Peyer's patch (tissue), 4 donors: ENCODE measurements at regions not wholly inside any gene's neighbourhood (a gene's known extent, or its start where the extent isn't known, plus 50 kb on each side); places are given as distances from the start of the nearest gene placed in this dataset.

Source experiments
- DNase-seq, 3 donors: peaks; one replicate each; pipeline ENCODE4 v3.0.0-alpha.2; 2017 to 2019
- H3K27ac ChIP-seq, 4 donors: fragments of 200-600 bp; sonication (generic); one replicate each; pipeline ENCODE4 v1.5.1; 2016 to 2019
- H3K27me3 ChIP-seq, 2 donors: fragments of 200-600 bp; sonication (generic); one replicate each; pipeline ENCODE4 v1.5.1; 2019
- H3K36me3 ChIP-seq, 3 donors: fragments of 200-600 bp; sonication (generic); one replicate each; pipeline ENCODE4 v1.5.1; 2016 to 2019
- H3K4me1 ChIP-seq, 4 donors: fragments of 200-600 bp; sonication (generic); one replicate each; pipeline ENCODE4 v1.5.1; 2016 to 2019
- H3K4me3 ChIP-seq, 4 donors: fragments of 200-600 bp; sonication (generic); 1 replicate in 3 of 4; 2 replicates in 1 of 4; pipeline ENCODE4 v1.5.1; 2016 to 2019; ENCODE audit warnings: mild to moderate bottlenecking in 1 of 4
- H3K9me3 ChIP-seq, 4 donors: fragments of 200-600 bp; sonication (generic); one replicate each; pipeline ENCODE4 v1.5.1; 2016 to 2019; ENCODE audit warnings: mild to moderate bottlenecking in 1 of 4
- CTCF ChIP-seq, 6 experiments: fragments of 450-650 bp in 4 of 6; fragments of 200-600 bp in 2 of 6; sonication (generic) in 1 of 6; IDR thresholded peaks; one replicate each; pipeline ENCODE4 v1.5.1; 2017 to 2019; ENCODE audit warnings: antibody characterized with exemption in 6 of 6, mild to moderate bottlenecking in 3 of 6, moderate library complexity in 1 of 6
- POLR2A ChIP-seq, 2 donors: fragments of 450-650 bp; IDR thresholded peaks; one replicate each; pipeline ENCODE4 v1.5.1; 2017; ENCODE audit warnings: antibody characterized with exemption in 2 of 2, mild to moderate bottlenecking in 2 of 2, moderate library complexity in 2 of 2

GRCh38 chr6:164022632-164023031 lies 608.1 kb downstream of the QKI start:
- TF ChIP-seq CTCF (IDR thresholded peaks at IDR 0.05): no peak
- no peak for TF ChIP-seq POLR2A (IDR thresholded peaks at IDR 0.05)
- Histone ChIP-seq H3K4me1 (no peaks in the 10 kb centered on the region), H3K27ac (no peak overlapping the region), H3K4me3 (no peak overlapping the region), H3K9me3 (no peaks in the 10 kb centered on the region), H3K36me3 (no peaks in the 10 kb centered on the region), H3K27me3 (no peaks in the 10 kb centered on the region)
- no peak for DNase-seq

GRCh38 chr6:164021589-164022250 lies 607.2 kb downstream of the QKI start:
- no peaks in the 10 kb centered on the region for H3K36me3 ChIP-seq
- H3K4me3 ChIP-seq: no peak overlapping the region
- H3K4me1 ChIP-seq: no peaks in the 10 kb centered on the region
- DNase-seq: no peak
- H3K27me3 ChIP-seq: no peaks in the 10 kb centered on the region
- TF ChIP-seq CTCF (IDR thresholded peaks at IDR 0.05) (no peak), POLR2A (IDR thresholded peaks at IDR 0.05) (no peak)
- no peak overlapping the region for H3K27ac ChIP-seq
- no peaks in the 10 kb centered on the region for H3K9me3 ChIP-seq

- TF ChIP-seq CTCF (IDR thresholded peaks at IDR 0.05) (no peak), POLR2A (IDR thresholded peaks at IDR 0.05) (no peak)
- H3K4me3 ChIP-seq: no peak overlapping the region
- no peaks in the 10 kb centered on the region for H3K27me3 ChIP-seq
- H3K9me3 ChIP-seq: no peaks in the 10 kb centered on the region
- no peaks in the 10 kb centered on the region for H3K4me1 ChIP-seq
- no peak overlapping the region for H3K27ac ChIP-seq
- no peaks in the 10 kb centered on the region for H3K36me3 ChIP-seq
- DNase-seq: no peak
Observed at GRCh38 chr6:164020142-164020541, 605.6 kb downstream of the QKI start.

- TF ChIP-seq POLR2A (IDR thresholded peaks at IDR 0.05) (no peak), CTCF (IDR thresholded peaks at IDR 0.05) (no peak)
- no peak overlapping the region for H3K4me3 ChIP-seq
- H3K9me3 ChIP-seq: no peaks in the 10 kb centered on the region
- H3K27me3 ChIP-seq: no peaks in the 10 kb centered on the region
- no peaks in the 10 kb centered on the region for H3K4me1 ChIP-seq
- DNase-seq: no peak
- H3K36me3 ChIP-seq: no peaks in the 10 kb centered on the region
- H3K27ac ChIP-seq: no peak overlapping the region
Observed at GRCh38 chr6:164018133-164018532, 603.6 kb downstream of the QKI start.

- no peak for DNase-seq
- Histone ChIP-seq H3K27me3 (no peaks in the 10 kb centered on the region), H3K4me3 (no peak overlapping the region), H3K27ac (no peak overlapping the region), H3K9me3 (no peaks in the 10 kb centered on the region), H3K36me3 (no peaks in the 10 kb centered on the region), H3K4me1 (no peaks in the 10 kb centered on the region)
- no peak for TF ChIP-seq POLR2A (IDR thresholded peaks at IDR 0.05)
- no peak for TF ChIP-seq CTCF (IDR thresholded peaks at IDR 0.05)
Observed at GRCh38 chr6:164016056-164016455, 601.5 kb downstream of the QKI start.

GRCh38 chr6:164015088-164015484 lies 600.6 kb downstream of the QKI start:
- Histone ChIP-seq H3K4me1 (no peaks in the 10 kb centered on the region), H3K27ac (no peak overlapping the region), H3K9me3 (no peaks in the 10 kb centered on the region), H3K4me3 (no peak overlapping the region), H3K27me3 (no peaks in the 10 kb centered on the region), H3K36me3 (no peaks in the 10 kb centered on the region)
- no peak for TF ChIP-seq CTCF (IDR thresholded peaks at IDR 0.05)
- no peak for TF ChIP-seq POLR2A (IDR thresholded peaks at IDR 0.05)
- DNase-seq: no peak
